Hepatocyte (in vitro differentiated cells): ENCODE measurements at regions not wholly inside any gene's neighbourhood (a gene's known extent, or its start where the extent isn't known, plus 50 kb on each side); places are given as distances from the start of the nearest gene placed in this dataset.

ENCODE experiments used
- DNase-seq: peaks from one replicate; pipeline ENCODE4 v3.0.0-alpha.2; 2016; ENCODE audit warnings: low spot score
- H2AFZ ChIP-seq: fragments of 200-600 bp; sonication (generic); 2 replicates; pipeline ENCODE4 v1.6.0; 2016; ENCODE audit warnings: antibody characterized with exemption, mild to moderate bottlenecking
- H3K27ac ChIP-seq: fragments of 200-600 bp; sonication (generic); 2 replicates; pipeline ENCODE4 v1.5.1; 2016; ENCODE audit warnings: mild to moderate bottlenecking
- H3K27me3 ChIP-seq: fragments of 200-600 bp; sonication (generic); 2 replicates; pipeline ENCODE4 v1.6.1; 2016
- H3K36me3 ChIP-seq: fragments of 200-600 bp; sonication (generic); replicated peaks from 2 replicates; pipeline ENCODE4 v1.5.1; 2016; ENCODE audit warnings: low read depth; ENCODE audit not compliant: insufficient read depth
- H3K4me1 ChIP-seq: fragments of 200-600 bp; sonication (generic); 2 replicates; pipeline ENCODE4 v1.5.1; 2016; ENCODE audit warnings: mild to moderate bottlenecking, moderate library complexity; ENCODE audit not compliant: insufficient read depth
- H3K4me2 ChIP-seq: fragments of 200-600 bp; sonication (generic); 2 replicates; pipeline ENCODE4 v1.6.0; 2016
- H3K4me3 ChIP-seq: fragments of 200-600 bp; sonication (generic); 2 replicates; pipeline ENCODE4 v1.5.1; 2016; ENCODE audit warnings: mild to moderate bottlenecking
- H3K79me2 ChIP-seq: fragments of 200-600 bp; sonication (generic); 2 replicates; pipeline ENCODE4 v1.6.0; 2017; ENCODE audit warnings: mild to moderate bottlenecking
- H3K9me2 ChIP-seq: fragments of 200-600 bp; sonication (generic); replicated peaks from 2 replicates; pipeline ENCODE4 v1.6.0; 2017; ENCODE audit warnings: mild to moderate bottlenecking; ENCODE audit not compliant: insufficient read depth
- H3K9me3 ChIP-seq: fragments of 200-600 bp; sonication (generic); 2 replicates; pipeline ENCODE4 v1.5.1; 2016; ENCODE audit warnings: low read depth, mild to moderate bottlenecking
- H4K20me1 ChIP-seq: fragments of 200-600 bp; sonication (generic); 2 replicates; pipeline ENCODE4 v1.6.0; 2016; ENCODE audit warnings: mild to moderate bottlenecking; ENCODE audit not compliant: insufficient read depth, poor library complexity, severe bottlenecking
- CTCF ChIP-seq: fragments of 200-600 bp; sonication (generic); IDR thresholded peaks from 2 replicates; pipeline ENCODE4 v1.5.1; 2016; ENCODE audit warnings: antibody characterized with exemption, mild to moderate bottlenecking; ENCODE audit not compliant: poor library complexity
- EZH2 ChIP-seq: fragments of 200-600 bp; sonication (generic); IDR thresholded peaks from 2 replicates; pipeline ENCODE4 v1.6.1; 2016; ENCODE audit warnings: antibody characterized with exemption, mild to moderate bottlenecking, borderline replicate concordance
- EZH2phosphoT487 ChIP-seq: fragments of 200-600 bp; sonication (generic); IDR thresholded peaks from one replicate; pipeline ENCODE4 v1.6.1; 2018; ENCODE audit warnings: antibody characterized with exemption, mild to moderate bottlenecking, low read depth, moderate library complexity; ENCODE audit not compliant: unreplicated experiment, severe bottlenecking
- WGBS: methylation state at CpG from one replicate; pipeline ENCODE4 v1.1.6; 2016; ENCODE audit warnings: low lambda C conversion rate; ENCODE audit errors: missing lambda C conversion rate; 5-methylcytosine and 5-hydroxymethylcytosine counted together

DNA sequence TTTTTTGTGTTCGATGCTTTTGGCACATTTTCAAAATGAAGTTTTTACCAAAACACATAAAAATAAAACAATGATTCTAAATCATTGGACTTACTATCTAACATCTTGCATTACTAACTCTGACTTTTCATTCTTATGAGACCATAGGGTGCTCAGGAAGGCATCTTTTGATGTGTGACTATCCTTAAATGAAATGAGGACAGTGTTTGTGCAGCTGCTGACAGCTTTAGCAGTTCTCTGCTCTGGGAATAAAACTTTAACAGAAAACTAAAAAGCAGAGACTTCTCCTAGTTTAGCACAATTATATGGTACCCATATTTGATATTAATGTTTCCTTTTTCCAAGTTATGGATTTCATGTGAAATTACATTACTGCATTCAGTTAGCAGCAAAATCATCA lies 471.6 kb downstream of the ARL4A start:
- no peak for DNase-seq
- H3K4me2 ChIP-seq: no peak overlapping the region
- H4K20me1 ChIP-seq: no peaks in the 10 kb centered on the region
- H3K27ac ChIP-seq: no peak overlapping the region
- no peak for TF ChIP-seq EZH2phosphoT487
- TF ChIP-seq CTCF: no peak
- no peak for TF ChIP-seq EZH2
- WGBS: 94% methylated on average over 1 of the region's 1 CpG
- H3K36me3 ChIP-seq: no peaks in the 10 kb centered on the region
- no peak overlapping the region for H2AFZ ChIP-seq
- H3K4me3 ChIP-seq: no peak overlapping the region
- no peaks in the 10 kb centered on the region for H3K27me3 ChIP-seq
- no peaks in the 10 kb centered on the region for H3K79me2 ChIP-seq
- no peaks in the 10 kb centered on the region for H3K9me2 ChIP-seq
- H3K9me3 ChIP-seq: no peaks in the 10 kb centered on the region
- no peaks in the 10 kb centered on the region for H3K4me1 ChIP-seq

GRCh38 chr7:13159467-13160184 lies 472.2 kb downstream of the ARL4A start:
- no peaks in the 10 kb centered on the region for H3K36me3 ChIP-seq
- WGBS: 82% methylated on average over 2 of the region's 2 CpGs
- DNase-seq: no peak

DNA sequence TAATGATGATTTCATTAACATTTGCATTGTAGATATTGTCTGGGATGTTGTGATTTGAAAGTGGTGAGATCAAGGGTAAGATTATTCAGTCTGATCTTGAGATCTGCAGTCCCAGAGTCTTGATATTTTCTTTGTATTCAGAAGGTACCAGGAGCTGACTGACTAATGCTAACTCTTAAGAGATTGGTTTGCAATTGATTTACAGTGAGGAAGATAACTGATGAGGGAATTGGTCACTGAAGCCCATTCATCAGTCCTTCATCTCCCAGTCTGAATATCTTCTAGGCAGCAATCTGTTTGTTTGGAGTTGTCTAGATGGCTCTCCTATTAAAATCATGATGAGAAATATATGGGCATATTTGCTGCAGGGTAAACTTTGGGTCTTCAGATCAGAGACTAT lies 473.7 kb downstream of the ARL4A start:
- no peak overlapping the region for H2AFZ ChIP-seq
- no peaks in the 10 kb centered on the region for H3K27me3 ChIP-seq
- H3K4me1 ChIP-seq: no peaks in the 10 kb centered on the region
- H3K4me2 ChIP-seq: no peak overlapping the region
- TF ChIP-seq EZH2phosphoT487: no peak
- no peak for DNase-seq
- H4K20me1 ChIP-seq: no peaks in the 10 kb centered on the region
- H3K9me2 ChIP-seq: no peaks in the 10 kb centered on the region
- H3K79me2 ChIP-seq: no peaks in the 10 kb centered on the region
- H3K27ac ChIP-seq: no peak overlapping the region
- no peak overlapping the region for H3K4me3 ChIP-seq
- H3K9me3 ChIP-seq: no peaks in the 10 kb centered on the region
- H3K36me3 ChIP-seq: no peaks in the 10 kb centered on the region

More at GRCh38 chr7:13159467-13160184, 472.2 kb downstream of the ARL4A start:
- Histone ChIP-seq H3K9me2 (no peaks in the 10 kb centered on the region), H3K4me1 (no peaks in the 10 kb centered on the region), H3K27me3 (no peaks in the 10 kb centered on the region), H3K4me3 (no peak overlapping the region), H3K79me2 (no peaks in the 10 kb centered on the region), H3K9me3 (no peaks in the 10 kb centered on the region), H3K27ac (no peak overlapping the region), H4K20me1 (no peaks in the 10 kb centered on the region), H2AFZ (no peak overlapping the region), H3K4me2 (no peak overlapping the region)
- no peak for TF ChIP-seq EZH2phosphoT487
- no peak for TF ChIP-seq EZH2
- TF ChIP-seq CTCF: no peak

DNA sequence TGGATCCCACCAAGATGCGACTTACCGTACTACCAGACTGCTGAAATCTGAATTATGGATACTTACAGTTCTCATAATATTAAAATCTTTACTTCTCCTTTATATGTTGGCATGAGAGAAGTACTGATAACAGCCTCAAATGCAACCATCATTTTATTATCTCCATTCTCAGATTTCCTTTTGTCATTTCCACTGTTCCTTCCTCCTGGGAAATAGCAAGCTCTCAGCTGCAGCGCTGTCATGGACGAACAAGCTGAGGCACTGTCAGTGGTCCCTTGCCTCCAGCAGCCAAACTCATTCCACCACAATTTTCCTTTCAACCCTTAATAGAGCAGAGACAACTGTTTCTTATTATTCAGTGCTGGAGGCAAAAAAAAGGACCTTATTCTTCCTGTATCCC lies 478.4 kb downstream of the ARL4A start:
- no peaks in the 10 kb centered on the region for H3K9me3 ChIP-seq
- no peak overlapping the region for H3K27ac ChIP-seq
- WGBS: 81% methylated on average over 4 of the region's 4 CpGs
- DNase-seq: no peak
- H3K79me2 ChIP-seq: no peaks in the 10 kb centered on the region
- no peaks in the 10 kb centered on the region for H3K4me1 ChIP-seq
- TF ChIP-seq CTCF (no peak), EZH2phosphoT487 (no peak), EZH2 (no peak)
- H4K20me1 ChIP-seq: no peaks in the 10 kb centered on the region
- H3K4me2 ChIP-seq: no peak overlapping the region
- H3K9me2 ChIP-seq: no peaks in the 10 kb centered on the region
- no peaks in the 10 kb centered on the region for H3K36me3 ChIP-seq
- no peak overlapping the region for H2AFZ ChIP-seq
- H3K4me3 ChIP-seq: no peak overlapping the region
- H3K27me3 ChIP-seq: no peaks in the 10 kb centered on the region
